Neural progenitor cell (in vitro differentiated cells): ENCODE measurements at regions not wholly inside any gene's neighbourhood (a gene's known extent, or its start where the extent isn't known, plus 50 kb on each side); places are given as distances from the start of the nearest gene placed in this dataset.

Experiments used
- EZH2 ChIP-seq: fragments of 200-600 bp; sonication (generic); IDR thresholded peaks from 2 replicates; pipeline ENCODE4 v1.6.1; 2017; ENCODE audit warnings: antibody characterized with exemption, mild to moderate bottlenecking, moderate library complexity
- EZH2phosphoT487 ChIP-seq: fragments of 200-600 bp; sonication (generic); IDR thresholded peaks from 2 replicates; pipeline ENCODE4 v1.6.1; 2017; ENCODE audit warnings: antibody characterized with exemption
- TF ChIP-seq, protein P1 (sequence below): fragments of 200-600 bp; sonication (generic); IDR thresholded peaks from 2 replicates; pipeline ENCODE4 v1.5.1; 2017; ENCODE audit warnings: antibody characterized with exemption, mild to moderate bottlenecking

DNA sequence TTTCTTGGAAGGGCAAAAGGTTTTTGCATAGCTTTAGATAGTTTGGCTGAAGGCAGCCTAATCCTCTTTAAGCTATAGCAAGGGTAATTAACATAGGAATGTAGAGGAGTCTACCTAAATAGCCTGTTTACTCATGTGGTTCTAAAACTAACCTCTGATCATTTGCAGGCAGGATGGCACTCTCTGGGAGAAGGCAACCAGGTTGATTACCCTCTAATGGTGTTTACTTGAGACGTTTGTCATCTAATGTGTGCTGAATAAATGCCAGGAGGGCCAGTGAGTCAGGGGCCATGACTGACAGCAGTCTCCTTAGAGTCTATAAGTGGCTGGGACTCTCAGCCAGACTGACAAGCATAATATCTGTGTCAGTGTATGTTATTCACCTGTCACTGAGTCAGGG, 286.4 kb downstream of the PCNX1 start:
- TF ChIP-seq, protein P1, sequence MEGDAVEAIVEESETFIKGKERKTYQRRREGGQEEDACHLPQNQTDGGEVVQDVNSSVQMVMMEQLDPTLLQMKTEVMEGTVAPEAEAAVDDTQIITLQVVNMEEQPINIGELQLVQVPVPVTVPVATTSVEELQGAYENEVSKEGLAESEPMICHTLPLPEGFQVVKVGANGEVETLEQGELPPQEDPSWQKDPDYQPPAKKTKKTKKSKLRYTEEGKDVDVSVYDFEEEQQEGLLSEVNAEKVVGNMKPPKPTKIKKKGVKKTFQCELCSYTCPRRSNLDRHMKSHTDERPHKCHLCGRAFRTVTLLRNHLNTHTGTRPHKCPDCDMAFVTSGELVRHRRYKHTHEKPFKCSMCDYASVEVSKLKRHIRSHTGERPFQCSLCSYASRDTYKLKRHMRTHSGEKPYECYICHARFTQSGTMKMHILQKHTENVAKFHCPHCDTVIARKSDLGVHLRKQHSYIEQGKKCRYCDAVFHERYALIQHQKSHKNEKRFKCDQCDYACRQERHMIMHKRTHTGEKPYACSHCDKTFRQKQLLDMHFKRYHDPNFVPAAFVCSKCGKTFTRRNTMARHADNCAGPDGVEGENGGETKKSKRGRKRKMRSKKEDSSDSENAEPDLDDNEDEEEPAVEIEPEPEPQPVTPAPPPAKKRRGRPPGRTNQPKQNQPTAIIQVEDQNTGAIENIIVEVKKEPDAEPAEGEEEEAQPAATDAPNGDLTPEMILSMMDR = no peak
- no peak for TF ChIP-seq EZH2phosphoT487
- TF ChIP-seq EZH2 = no peak
